CD4-positive, alpha-beta memory T cell (primary cell): ENCODE measurements at regions not wholly inside any gene's neighbourhood (a gene's known extent, or its start where the extent isn't known, plus 50 kb on each side); places are given as distances from the start of the nearest gene placed in this dataset.

Experiments
- CTCF ChIA-PET: fragments of 350-600 bp; sonication (Branson Sonifier 250); formaldehyde crosslinking; loops from one replicate; lab custom pipeline; 2021; ENCODE audit warnings: inconsistent platforms; ENCODE audit not compliant: partially characterized antibody; lab: Charles Lee
- POLR2A ChIA-PET: fragments of 350-600 bp; sonication (Branson Sonifier 250); formaldehyde crosslinking; loops from one replicate; lab custom pipeline; 2021; ENCODE audit not compliant: partially characterized antibody; lab: Charles Lee
- DNase-seq, 5 donors: peaks; one replicate each; pipeline versions ENCODE4 v3.0.0 to v3.0.0-alpha.2; 2020 to 2022; ENCODE audit warnings: mixed read lengths in 1 of 5
- H3K27ac ChIP-seq: one replicate; pipeline ENCODE4 v1.7.0; 2013; ENCODE audit warnings: low read depth, low read length
- H3K27me3 ChIP-seq: 2 replicates; pipeline ENCODE4 v1.7.0; 2013; ENCODE audit warnings: mild to moderate bottlenecking, low read length, moderate library complexity; ENCODE audit not compliant: insufficient read depth
- H3K36me3 ChIP-seq: 2 replicates; pipeline ENCODE4 v1.7.0; 2013; ENCODE audit warnings: mild to moderate bottlenecking, low read length, moderate library complexity; ENCODE audit not compliant: insufficient read depth
- H3K4me1 ChIP-seq: 2 replicates; pipeline ENCODE4 v1.7.0; 2013; ENCODE audit warnings: mild to moderate bottlenecking, low read length, moderate library complexity; ENCODE audit not compliant: insufficient read depth
- H3K4me3 ChIP-seq, 2 donors: one replicate each; pipeline ENCODE4 v1.7.0; 2013; ENCODE audit warnings: low read length in 2 of 2, mild to moderate bottlenecking in 1 of 2
- H3K9me3 ChIP-seq, 2 donors: one replicate each; pipeline ENCODE4 v1.7.0; 2013; ENCODE audit warnings: low read length in 2 of 2, control low read depth in 1 of 2; ENCODE audit not compliant: control insufficient read depth in 1 of 2
- H3K27ac Mint-ChIP-seq, 7 donors: one replicate each; pipeline ENCODE4 v1.8.0; 2020 to 2021; ENCODE audit warnings: mixed read lengths in 7 of 7, mild to moderate bottlenecking in 6 of 7, inconsistent platforms in 3 of 7, moderate library complexity in 3 of 7
- H3K27me3 Mint-ChIP-seq, 2 donors: one replicate each; pipeline ENCODE4 v1.8.0; 2020 to 2021; ENCODE audit warnings: mixed read lengths in 2 of 2
- H3K36me3 Mint-ChIP-seq, 2 donors: one replicate each; pipeline ENCODE4 v1.8.0; 2020 to 2021; ENCODE audit warnings: mixed read lengths in 2 of 2, inconsistent platforms in 1 of 2, mild to moderate bottlenecking in 1 of 2
- H3K4me1 Mint-ChIP-seq, 4 donors: one replicate each; pipeline ENCODE4 v1.8.0; 2020 to 2021; ENCODE audit warnings: mixed read lengths in 4 of 4, mild to moderate bottlenecking in 1 of 4
- H3K4me3 Mint-ChIP-seq, 8 donors: one replicate each; pipeline ENCODE4 v1.8.0; 2020 to 2021; ENCODE audit warnings: mixed read lengths in 8 of 8, mild to moderate bottlenecking in 7 of 8, moderate library complexity in 6 of 8, inconsistent platforms in 3 of 8
- H3K9me3 Mint-ChIP-seq, 8 donors: one replicate each; pipeline ENCODE4 v1.8.0; 2020 to 2021; ENCODE audit warnings: mixed read lengths in 8 of 8, mild to moderate bottlenecking in 5 of 8, inconsistent platforms in 3 of 8, moderate library complexity in 1 of 8
- intact Hi-C: fragments of 100-400 bp; cut with micrococcal nuclease; formaldehyde crosslinking; loops from one replicate; pipeline ENCODE4 v1.15.1; 2023

- Mint-ChIP-seq H3K4me1 (no peaks in the 10 kb centered on the region), H3K4me3 (no peak overlapping the region), H3K27ac (no peak overlapping the region), H3K36me3 (no peaks in the 10 kb centered on the region), H3K9me3 (peaks cover 0 to 6% (median 3%) of the 10 kb centered on the region in 8 donors), H3K27me3 (no peaks in the 10 kb centered on the region)
- DNase-seq = no peak
- no peak overlapping the region for H3K27ac ChIP-seq
- ChIA-PET CTCF (no interaction called here), POLR2A (no interaction called here)
- no peak overlapping the region for H3K4me3 ChIP-seq
- no peaks in the 10 kb centered on the region for H3K9me3 ChIP-seq
- no peaks in the 10 kb centered on the region for H3K4me1 ChIP-seq
- intact Hi-C loops = no loop called here
- no peaks in the 10 kb centered on the region for H3K27me3 ChIP-seq
- H3K36me3 ChIP-seq = no peaks in the 10 kb centered on the region
Observed at GRCh38 chr3:88440701-88441100, 290.9 kb downstream of the C3orf38 start.

- no peaks in the 10 kb centered on the region for H3K4me1 ChIP-seq
- Mint-ChIP-seq H3K4me1 (no peaks in the 10 kb centered on the region), H3K9me3 (peaks cover 0 to 6% (median 2%) of the 10 kb centered on the region in 8 donors), H3K36me3 (no peaks in the 10 kb centered on the region), H3K27ac (no peak overlapping the region), H3K27me3 (no peaks in the 10 kb centered on the region), H3K4me3 (no peak overlapping the region)
- intact Hi-C loops = no loop called here
- no peak overlapping the region for H3K4me3 ChIP-seq
- H3K9me3 ChIP-seq = no peaks in the 10 kb centered on the region
- DNase-seq = no peak
- no peaks in the 10 kb centered on the region for H3K27me3 ChIP-seq
- POLR2A ChIA-PET = no interaction called here
- no peak overlapping the region for H3K27ac ChIP-seq
- no peaks in the 10 kb centered on the region for H3K36me3 ChIP-seq
- CTCF ChIA-PET = no interaction called here
Observed at GRCh38 chr3:88443066-88443465, 293.3 kb downstream of the C3orf38 start.

GRCh38 chr3:88444251-88444650 lies 294.5 kb downstream of the C3orf38 start:
- Mint-ChIP-seq H3K36me3 (no peaks in the 10 kb centered on the region), H3K4me1 (no peaks in the 10 kb centered on the region), H3K27me3 (no peaks in the 10 kb centered on the region), H3K9me3 (peaks cover 0 to 6% (median 0%) of the 10 kb centered on the region in 8 donors), H3K27ac (no peak overlapping the region), H3K4me3 (no peak overlapping the region)
- ChIA-PET CTCF (no interaction called here), POLR2A (no interaction called here)
- H3K9me3 ChIP-seq = no peaks in the 10 kb centered on the region
- H3K27me3 ChIP-seq = no peaks in the 10 kb centered on the region
- DNase-seq = no peak
- H3K4me1 ChIP-seq = no peaks in the 10 kb centered on the region
- H3K36me3 ChIP-seq = no peaks in the 10 kb centered on the region
- no peak overlapping the region for H3K4me3 ChIP-seq
- no peak overlapping the region for H3K27ac ChIP-seq
- intact Hi-C loops = no loop called here

GRCh38 chr3:88452228-88452627 lies 302.5 kb downstream of the C3orf38 start:
- H3K27ac ChIP-seq = no peak overlapping the region
- intact Hi-C loops = no loop called here
- Mint-ChIP-seq H3K4me3 (no peak overlapping the region), H3K4me1 (peaks cover 0 to 1% (median 0%) of the 10 kb centered on the region in 4 donors), H3K9me3 (peaks cover 0 to 5% (median 0%) of the 10 kb centered on the region in 8 donors), H3K36me3 (no peaks in the 10 kb centered on the region), H3K27me3 (no peaks in the 10 kb centered on the region), H3K27ac (no peak overlapping the region)
- no peak overlapping the region for H3K4me3 ChIP-seq
- ChIA-PET CTCF (no interaction called here), POLR2A (no interaction called here)
- no peaks in the 10 kb centered on the region for H3K36me3 ChIP-seq
- no peaks in the 10 kb centered on the region for H3K27me3 ChIP-seq
- no peak for DNase-seq
- no peaks in the 10 kb centered on the region for H3K9me3 ChIP-seq
- H3K4me1 ChIP-seq = no peaks in the 10 kb centered on the region

GRCh38 chr3:88460369-88460768 lies 310.6 kb downstream of the C3orf38 start:
- Histone ChIP-seq H3K9me3 (no peaks in the 10 kb centered on the region), H3K4me3 (no peak overlapping the region), H3K4me1 (no peaks in the 10 kb centered on the region), H3K36me3 (no peaks in the 10 kb centered on the region), H3K27me3 (no peaks in the 10 kb centered on the region), H3K27ac (no peak overlapping the region)
- Mint-ChIP-seq H3K27ac (no peak overlapping the region), H3K9me3 (peaks cover 0 to 12% (median 4%) of the 10 kb centered on the region in 8 donors), H3K4me3 (no peak overlapping the region), H3K4me1 (no peaks in the 10 kb centered on the region), H3K36me3 (no peaks in the 10 kb centered on the region), H3K27me3 (no peaks in the 10 kb centered on the region)
- no peak for DNase-seq
- CTCF ChIA-PET = no interaction called here
- POLR2A ChIA-PET = no interaction called here
- intact Hi-C loops = no loop called here

GRCh38 chr3:88462230-88462629 lies 312.5 kb downstream of the C3orf38 start:
- Histone ChIP-seq H3K36me3 (no peaks in the 10 kb centered on the region), H3K27me3 (no peaks in the 10 kb centered on the region), H3K4me3 (no peak overlapping the region), H3K27ac (no peak overlapping the region), H3K4me1 (no peaks in the 10 kb centered on the region), H3K9me3 (no peaks in the 10 kb centered on the region)
- ChIA-PET POLR2A (no interaction called here), CTCF (no interaction called here)
- Mint-ChIP-seq H3K4me1 (no peaks in the 10 kb centered on the region), H3K9me3 (peaks cover 4 to 20% (median 7%) of the 10 kb centered on the region in 8 donors), H3K36me3 (no peaks in the 10 kb centered on the region), H3K4me3 (no peak overlapping the region), H3K27me3 (no peaks in the 10 kb centered on the region), H3K27ac (no peak overlapping the region)
- intact Hi-C loops = no loop called here
- no peak for DNase-seq

- POLR2A ChIA-PET = no interaction called here
- no peaks in the 10 kb centered on the region for H3K27me3 ChIP-seq
- H3K4me3 Mint-ChIP-seq = no peak overlapping the region
Observed at GRCh38 chr3:88467191-88467590, 317.4 kb downstream of the C3orf38 start.

GRCh38 chr3:88469216-88469615 lies 319.5 kb downstream of the C3orf38 start:
- Histone ChIP-seq H3K27ac (no peak overlapping the region), H3K36me3 (no peaks in the 10 kb centered on the region), H3K4me1 (no peaks in the 10 kb centered on the region), H3K4me3 (no peak overlapping the region), H3K9me3 (no peaks in the 10 kb centered on the region), H3K27me3 (no peaks in the 10 kb centered on the region)
- H3K27me3 Mint-ChIP-seq = no peaks in the 10 kb centered on the region
- intact Hi-C loops = no loop called here
- CTCF ChIA-PET = no interaction called here
- H3K36me3 Mint-ChIP-seq = no peaks in the 10 kb centered on the region
- H3K4me3 Mint-ChIP-seq = no peak overlapping the region
- H3K9me3 Mint-ChIP-seq = peaks cover 2 to 20% (median 10%) of the 10 kb centered on the region in 8 donors
- no peaks in the 10 kb centered on the region for H3K4me1 Mint-ChIP-seq
- no peak overlapping the region for H3K27ac Mint-ChIP-seq
- POLR2A ChIA-PET = no interaction called here
- no peak for DNase-seq

More at GRCh38 chr3:88467191-88467590, 317.4 kb downstream of the C3orf38 start:
- H3K27me3 Mint-ChIP-seq = no peaks in the 10 kb centered on the region
- H3K36me3 Mint-ChIP-seq = no peaks in the 10 kb centered on the region
- H3K9me3 ChIP-seq = no peaks in the 10 kb centered on the region
- intact Hi-C loops = no loop called here
- H3K27ac Mint-ChIP-seq = no peak overlapping the region
- no peaks in the 10 kb centered on the region for H3K4me1 ChIP-seq
- H3K9me3 Mint-ChIP-seq = peaks cover 2 to 21% (median 11%) of the 10 kb centered on the region in 8 donors
- H3K4me3 ChIP-seq = no peak overlapping the region
- CTCF ChIA-PET = no interaction called here
- H3K27ac ChIP-seq = no peak overlapping the region
- H3K4me1 Mint-ChIP-seq = no peaks in the 10 kb centered on the region
- H3K36me3 ChIP-seq = no peaks in the 10 kb centered on the region
- DNase-seq = no peak
